ENCODE measurements at regions not wholly inside any gene's neighbourhood (a gene's known extent, or its start where the extent isn't known, plus 50 kb on each side); places are given as distances from the start of the nearest gene placed in this dataset.
"Not testable (repeated sequence)": the region's sequence is repeated elsewhere in the genome, so short reads cannot be mapped to it uniquely, and the experiment has no call there.

DNA sequence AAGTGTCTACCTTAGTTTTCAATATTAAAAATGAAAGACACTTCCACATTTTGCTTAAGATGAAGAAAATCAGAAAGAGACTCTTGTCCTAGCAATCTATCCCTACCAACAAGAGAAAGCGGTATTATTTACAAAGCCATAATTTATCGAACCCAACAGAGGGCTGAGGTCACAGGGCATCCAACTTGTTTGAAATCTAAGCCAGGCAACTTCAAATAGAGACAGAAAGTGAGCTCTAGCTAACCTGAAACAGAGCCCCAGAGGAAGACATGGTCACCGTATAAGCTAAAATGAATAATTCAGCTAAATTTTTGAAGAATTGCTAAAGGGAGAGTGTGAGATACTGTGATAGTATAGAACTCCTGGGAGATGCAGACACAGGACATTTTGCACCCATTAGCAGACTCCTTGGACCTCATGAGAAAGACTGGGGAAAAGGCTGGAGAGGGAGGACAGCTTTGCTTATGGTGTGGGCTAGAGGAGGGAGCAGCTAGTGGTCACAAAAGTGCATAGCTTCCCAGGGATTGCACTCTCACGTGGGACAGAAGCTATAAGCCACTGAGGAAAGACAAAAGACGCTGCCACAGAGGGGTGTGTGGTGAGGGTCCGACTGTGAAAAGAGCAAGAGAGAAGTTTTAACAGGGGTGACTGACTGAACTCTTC, 624.2 kb upstream of the GRIN3A start:
- no peak for DNase-seq

DNA sequence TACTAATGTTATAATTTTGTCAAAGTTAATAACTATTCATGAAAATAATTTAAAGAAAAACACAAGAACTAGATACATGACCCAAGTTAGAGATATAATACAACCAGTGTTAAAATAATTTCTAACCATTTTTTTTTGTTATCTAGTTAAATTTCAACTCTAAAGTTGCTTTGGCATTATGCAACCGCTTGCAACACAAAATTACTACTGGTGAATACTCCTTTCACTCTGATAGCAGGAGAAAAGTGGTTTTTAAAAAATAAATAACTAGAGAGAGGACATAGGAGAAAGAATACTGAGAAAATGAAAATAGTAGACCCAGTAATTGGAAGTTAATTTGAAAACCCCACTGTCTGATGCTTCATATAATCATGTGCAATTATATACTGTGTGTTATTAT, 622.4 kb upstream of the GRIN3A start:
- no peak for DNase-seq

DNA sequence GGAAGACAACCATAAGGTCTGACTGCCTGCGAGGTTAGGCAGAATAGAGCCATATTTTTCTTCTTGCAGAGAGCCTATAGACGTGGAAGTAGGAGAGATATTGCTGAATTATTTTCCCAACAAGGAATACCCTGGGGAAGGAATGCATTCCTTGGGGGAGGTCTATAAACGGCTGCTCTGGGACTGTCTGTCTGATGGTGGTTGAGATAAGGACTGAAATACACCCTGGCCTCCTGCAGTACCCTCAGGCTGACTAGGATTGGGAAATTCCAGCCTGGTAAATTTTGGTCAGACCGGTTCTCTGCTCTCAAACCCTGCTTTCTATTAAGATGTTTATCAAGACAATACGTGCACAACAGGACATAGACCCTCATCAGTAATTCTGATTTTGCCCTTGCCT, 617.5 kb upstream of the GRIN3A start:
- DNase-seq: no peak

DNA sequence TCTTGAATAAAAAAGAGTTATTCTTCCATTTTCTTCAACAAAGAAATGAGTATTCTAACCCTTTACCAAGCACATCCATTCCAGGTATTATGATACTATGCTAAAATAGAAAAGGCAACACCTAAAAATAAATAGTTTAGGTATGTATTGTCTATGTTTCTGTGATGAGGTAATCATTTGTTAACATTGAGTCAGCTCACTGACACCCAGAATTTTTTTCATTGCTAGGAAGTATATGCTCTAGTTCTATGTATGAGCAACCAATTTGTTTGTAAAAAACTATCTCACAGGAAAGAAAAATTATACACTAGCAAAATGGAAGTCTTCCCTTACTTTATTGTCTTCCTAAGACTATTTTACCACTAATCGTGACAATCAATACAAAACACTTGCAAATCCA, 615.6 kb upstream of the GRIN3A start:
- DNase-seq: no peak

DNA sequence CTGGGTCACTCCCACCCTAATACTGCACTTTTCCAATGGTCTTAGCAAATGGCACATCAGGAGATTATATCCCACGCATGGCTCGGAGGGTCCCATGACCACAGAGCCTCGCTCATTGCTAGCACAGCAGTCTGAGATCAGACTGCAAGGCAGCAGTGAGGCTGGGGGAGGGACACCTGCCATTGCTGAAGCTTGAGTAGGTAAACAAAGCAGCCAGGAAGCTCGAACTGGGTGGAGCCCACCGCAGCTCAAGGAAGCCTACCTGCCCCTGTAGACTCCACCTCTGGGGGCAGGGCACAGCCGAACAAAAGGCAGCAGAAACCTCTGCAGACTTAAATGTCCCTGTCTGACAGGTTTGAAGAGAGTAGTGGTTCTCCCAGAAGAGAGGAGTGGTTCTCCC, 599.0 kb upstream of the GRIN3A start:
- not testable (repeated sequence) for DNase-seq

DNA sequence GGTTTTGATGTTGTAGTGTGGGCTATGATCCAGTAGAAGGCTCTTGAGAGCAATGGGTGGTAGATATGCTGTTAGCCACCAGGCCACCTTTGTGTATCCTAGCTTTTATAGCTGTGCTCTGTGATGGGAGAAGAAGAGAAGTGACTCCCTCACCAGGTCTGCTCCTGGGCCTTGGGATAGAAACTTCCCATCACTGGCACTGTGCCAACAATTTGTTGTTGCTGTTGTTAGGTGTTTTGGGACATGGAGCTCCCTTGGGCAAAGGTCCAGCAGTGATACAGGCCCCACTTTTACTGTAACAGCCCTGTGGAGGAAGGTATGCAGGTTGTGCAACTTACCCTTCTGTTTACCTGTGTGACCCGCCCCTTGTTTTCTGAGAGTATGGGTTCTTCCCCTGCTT, 570.9 kb upstream of the GRIN3A start:
- DNase-seq: no peak

DNA sequence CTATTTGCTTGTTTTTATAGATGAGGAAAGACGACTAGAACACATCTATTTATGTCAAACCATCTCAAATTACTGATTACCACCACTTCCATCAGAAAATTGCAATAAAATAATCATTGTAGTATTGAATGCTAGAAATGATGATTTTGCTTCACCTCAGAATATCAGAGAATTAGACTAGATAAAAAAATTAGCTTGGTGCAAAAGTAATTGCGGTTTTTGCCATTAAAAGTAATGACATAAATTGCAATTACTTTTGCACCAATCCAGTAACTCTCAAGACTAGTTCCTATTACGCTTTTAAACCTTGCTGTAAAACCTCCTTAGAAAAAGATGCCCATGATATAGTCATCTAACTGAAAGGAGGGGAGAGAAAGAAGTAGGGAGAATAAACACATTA, 556.7 kb upstream of the GRIN3A start:
- no peak for DNase-seq

DNA sequence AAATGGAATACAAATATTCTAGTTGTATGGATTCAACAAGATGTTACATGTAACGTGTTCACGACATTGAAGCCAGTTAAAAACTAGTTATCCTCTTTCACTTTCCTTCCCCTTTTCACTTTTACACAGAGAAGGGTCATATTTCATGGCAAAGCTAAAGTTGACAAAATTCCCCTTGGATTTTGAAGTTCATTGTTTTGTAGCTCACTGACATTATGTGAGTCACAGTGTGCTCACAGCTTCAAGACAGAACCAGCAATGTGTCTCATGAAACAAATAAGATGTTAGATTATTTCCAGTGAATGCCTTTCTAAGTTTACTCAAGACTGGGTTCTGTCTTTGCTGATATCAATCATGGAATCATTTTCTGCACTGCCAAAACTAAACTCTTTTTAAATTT, 535.5 kb upstream of the GRIN3A start:
- DNase-seq: no peak

DNA sequence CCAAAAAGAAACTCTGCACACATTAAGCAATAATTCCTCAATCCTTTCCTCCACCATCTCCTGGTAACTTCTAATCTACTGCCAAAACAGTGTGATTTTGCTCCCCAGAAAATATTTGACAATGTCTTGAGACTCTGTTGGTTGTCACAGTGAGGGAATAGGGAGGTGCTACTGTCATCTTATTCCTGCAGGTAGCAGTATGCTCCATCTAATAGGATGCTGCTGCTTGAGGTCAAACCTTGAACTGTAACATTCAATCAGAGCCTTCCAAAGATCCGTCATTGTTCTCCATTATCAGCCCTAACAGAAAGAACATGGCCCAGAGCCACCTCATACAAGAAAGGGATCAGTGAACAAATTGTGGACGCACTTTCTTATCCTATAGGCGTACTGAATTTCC, 514.7 kb upstream of the GRIN3A start:
- no peak for DNase-seq

DNA sequence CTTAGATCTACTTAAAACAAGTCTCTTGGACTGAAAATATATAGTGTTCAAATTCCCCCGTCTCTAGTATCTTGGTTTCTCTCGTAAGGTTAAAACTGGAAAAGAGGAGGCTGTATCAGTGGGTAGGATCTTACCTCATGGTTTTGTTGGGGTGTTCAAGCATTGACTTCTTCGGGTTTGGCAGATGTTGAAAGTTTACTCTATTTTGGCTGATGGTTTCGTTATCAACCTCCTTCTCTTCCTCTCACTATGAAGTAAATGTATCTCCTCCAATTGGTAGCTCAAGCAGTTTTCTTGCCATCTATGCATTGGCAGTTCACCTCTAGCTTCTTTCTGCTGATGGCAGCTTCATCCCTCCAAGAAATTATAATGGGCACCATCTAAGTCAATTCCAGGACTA, 506.5 kb upstream of the GRIN3A start:
- no peak for DNase-seq

DNA sequence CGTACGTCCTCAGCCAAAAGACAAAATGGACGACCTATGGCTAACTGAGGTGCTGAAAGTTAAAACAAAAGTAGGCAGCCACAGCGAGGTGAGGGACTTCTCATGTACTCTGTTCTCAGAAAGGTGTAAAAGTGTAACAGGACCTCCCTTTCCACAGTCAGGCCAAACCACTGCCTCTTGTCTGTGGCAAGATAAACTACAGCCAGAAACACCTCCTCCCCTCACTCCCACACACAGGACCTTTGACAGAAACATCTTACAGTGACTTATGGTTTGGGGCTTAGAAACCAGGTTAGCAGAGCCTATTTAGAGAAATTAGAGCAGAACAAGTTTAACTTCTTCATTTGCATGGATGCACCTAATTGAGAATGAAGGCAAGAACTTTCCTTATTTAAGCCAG, 499.1 kb upstream of the GRIN3A start:
- no peak for DNase-seq

DNA sequence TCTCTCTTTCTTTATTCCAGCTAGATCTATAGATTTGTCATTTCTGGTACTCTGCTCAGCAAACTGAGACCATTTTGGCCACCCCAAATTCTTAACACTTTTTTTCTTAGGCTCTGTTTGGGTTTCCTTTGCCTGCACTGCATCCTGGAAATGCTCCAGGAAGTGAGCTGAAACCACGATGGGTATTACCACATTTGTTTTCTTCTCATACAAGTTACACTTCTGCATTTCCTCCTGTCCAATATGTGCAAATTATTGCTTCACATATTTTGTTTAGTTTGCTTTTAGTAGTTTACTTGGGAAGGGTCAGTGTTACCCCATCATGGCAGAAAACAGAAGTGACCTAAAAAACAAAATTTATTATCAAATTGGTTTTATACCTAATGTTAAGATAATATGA, 498.6 kb upstream of the GRIN3A start:
- DNase-seq: no peak

DNA sequence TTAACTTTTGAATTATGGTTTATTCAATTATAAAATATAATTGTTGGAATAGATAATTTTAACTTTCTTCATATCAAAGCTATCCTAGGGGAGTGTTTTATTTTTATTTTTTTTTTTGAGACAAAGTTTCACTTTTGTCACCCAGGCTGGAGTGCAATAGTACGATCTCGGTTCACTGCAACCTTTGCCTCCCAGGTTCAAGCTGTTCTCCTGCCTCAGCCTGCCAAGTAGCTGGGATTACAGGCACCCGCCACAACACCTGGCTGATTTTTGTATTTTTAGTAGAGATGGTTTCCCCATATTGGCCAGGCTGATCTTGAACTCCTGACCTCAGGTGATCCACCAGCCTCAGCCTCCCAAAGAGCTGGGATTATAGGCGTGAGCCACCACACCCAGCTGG, 489.0 kb upstream of the GRIN3A start:
- not testable (repeated sequence) for DNase-seq

DNA sequence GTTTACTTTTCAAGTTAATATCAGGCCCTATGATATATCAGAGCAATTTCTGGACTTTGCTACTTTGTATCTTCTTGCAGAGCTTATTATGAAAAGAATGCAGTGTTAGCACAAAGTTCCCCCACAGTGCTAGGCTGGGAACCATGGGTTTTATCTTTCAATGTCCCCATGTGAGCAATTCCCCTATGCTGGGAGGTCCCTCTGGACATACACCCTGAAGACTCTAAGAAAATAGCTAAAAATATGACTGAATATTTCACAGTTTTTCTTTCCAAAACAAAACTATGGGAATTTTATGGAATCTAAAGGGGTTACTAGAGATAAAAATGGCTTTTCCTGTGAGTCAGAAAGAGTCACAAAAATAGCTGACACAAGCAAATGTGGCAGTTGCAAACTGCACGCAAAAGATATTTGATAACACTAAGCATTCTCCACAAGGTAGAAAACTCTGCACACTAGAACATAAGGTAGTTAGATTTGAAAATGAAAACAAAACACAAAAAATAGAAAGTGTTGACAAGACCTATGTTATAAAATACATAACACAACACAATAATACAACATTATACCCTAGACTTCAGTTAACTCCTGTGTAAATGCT, 487.5 kb upstream of the GRIN3A start:
- DNase-seq: no peak

DNA sequence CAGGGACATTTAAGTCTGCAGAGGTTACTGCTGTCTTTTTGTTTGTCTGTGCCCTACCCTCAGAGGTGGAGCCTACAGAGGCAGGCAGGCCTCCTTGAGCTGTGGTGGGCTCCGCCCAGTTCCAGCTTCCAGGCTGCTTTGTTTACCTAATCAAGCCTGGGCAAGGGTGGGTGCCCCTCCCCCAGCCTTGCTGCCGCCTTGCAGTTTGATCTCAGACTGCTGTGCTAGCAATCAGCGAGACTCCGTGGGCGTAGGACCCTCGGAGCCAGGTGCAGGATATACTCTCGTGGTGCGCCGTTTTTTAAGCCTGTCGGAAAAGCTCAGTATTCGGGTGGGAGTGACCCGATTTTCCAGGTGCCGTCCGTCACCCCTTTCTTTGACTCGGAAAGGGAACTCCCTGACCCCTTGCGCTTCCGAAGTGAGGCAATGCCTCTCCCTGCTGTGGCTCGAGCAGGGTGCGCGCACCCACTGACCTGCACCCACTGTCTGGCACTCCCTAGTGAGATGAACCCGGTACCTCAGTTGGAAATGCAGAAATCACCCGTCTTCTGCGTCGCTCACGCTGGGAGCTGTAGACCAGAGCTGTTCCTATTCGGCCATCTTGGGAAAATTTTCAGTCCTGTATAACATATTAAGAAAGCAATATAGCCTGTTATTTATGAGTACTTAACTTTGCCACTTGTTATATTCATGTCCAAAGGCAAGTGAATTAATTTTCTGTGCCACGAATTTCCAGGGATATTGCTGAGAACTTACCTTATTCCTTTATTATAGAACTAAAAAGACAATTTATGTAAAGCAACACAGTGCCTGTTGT, 485.1 kb upstream of the GRIN3A start:
- DNase-seq: not testable (repeated sequence)

DNA sequence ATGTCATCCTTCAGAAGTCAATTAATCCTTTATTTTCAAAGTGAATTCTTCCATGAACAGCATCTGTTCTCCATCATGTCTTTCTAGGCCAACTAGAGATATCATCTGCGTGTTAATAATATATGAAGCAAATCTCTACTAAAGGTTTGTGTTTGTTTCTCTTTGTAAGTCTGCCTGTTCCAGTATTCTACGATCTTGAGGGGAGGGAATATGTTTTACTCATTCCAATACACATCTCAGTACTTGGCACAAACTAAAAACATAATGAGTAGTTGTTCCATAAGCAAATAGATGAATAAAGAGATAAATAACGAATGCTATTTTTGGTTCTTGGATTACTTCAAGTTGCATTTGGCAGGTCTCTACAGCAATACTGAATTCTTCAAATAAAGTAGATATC, 470.7 kb upstream of the GRIN3A start:
- DNase-seq: no peak

DNA sequence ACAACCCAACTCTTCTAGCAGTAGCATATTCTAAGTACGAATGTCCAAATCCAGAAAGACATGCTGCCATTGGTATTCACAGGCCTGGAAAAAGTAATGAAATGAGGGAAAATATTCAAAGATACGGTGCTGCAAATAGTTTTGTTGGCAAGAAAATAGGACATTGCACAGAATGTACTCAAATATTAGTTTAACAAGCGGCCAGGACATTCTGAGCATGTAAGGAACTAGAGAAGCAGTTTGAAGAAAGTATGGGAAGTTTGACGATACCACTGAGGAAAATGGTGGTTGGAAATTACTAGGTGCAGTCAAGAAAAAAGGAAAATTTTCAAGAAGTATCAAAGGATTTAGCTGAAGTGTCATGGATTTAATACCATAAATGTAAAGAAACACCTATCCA, 468.0 kb upstream of the GRIN3A start:
- DNase-seq: no peak

DNA sequence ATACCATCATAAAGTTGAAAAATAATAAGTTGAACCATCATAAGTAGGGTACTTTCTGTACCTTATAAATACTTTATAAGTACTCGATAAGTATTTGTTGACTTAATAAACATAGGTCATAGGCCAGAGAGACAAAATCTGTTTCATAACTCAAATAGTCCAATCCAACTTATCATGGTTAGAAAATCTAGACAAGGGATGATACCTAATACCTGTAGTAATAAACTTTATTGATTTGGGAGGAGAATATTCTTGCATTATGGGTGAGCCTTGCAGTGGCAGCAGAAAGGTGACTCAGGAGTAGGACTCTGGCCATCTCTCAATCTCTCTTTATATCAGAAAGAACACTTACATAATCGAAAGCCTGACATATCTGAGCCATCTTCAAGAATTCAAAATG, 466.8 kb upstream of the GRIN3A start:
- DNase-seq: no peak

DNA sequence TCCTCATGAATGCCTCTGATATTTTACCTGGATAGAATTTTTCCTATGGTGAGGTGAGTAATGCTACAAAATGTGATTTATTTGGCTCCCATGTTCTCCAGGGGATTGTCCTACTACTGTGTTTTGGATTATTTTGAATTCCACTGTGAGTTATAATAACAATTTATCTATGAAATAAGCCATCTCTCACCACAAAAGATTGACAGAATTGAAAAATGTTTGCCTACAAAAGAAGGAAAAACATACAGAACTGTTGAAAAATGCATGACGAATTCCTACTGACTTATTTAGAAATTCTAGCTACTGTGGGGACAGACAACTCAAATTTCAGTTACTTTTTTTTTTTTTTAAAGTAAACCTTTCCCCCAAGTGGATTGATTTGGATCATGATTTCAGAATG, 463.7 kb upstream of the GRIN3A start:
- DNase-seq: no peak

DNA sequence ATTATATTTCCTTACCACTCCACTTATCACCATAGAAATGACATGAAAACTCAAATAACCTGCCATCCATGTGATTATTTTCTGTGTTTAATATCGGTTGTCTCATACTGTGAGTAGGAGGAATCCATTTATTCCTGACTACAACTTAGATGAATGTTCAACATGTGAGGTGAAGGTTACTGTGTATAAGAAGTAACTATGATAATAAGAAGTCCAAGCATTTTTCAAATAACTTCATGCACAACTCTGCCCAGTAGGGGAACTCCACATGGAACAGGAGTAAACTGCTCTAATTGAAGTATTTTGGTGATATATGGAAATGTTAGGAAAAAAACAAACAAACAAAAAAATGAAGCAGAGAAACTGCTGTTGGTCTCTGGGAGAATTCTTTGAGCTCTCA, 447.5 kb upstream of the GRIN3A start:
- no peak for DNase-seq

DNA sequence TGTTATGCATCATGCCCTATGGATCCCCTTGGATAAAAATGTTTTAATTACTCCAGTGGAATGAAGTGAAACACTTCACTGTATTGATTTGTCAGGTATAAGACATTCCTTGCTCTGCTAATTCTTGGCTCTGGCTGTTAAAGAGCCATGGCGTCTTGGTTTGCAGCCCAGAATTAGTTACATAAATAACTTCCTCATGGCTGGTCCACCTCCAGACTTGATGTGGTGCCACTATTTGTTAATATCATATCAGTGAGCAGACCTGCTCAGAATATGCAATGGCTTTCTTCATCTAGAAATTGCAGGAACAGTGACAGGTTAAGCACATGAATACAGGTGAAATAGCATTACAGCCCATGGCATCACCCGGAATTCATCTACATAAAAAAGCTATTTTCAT, 446.9 kb upstream of the GRIN3A start:
- no peak for DNase-seq

DNA sequence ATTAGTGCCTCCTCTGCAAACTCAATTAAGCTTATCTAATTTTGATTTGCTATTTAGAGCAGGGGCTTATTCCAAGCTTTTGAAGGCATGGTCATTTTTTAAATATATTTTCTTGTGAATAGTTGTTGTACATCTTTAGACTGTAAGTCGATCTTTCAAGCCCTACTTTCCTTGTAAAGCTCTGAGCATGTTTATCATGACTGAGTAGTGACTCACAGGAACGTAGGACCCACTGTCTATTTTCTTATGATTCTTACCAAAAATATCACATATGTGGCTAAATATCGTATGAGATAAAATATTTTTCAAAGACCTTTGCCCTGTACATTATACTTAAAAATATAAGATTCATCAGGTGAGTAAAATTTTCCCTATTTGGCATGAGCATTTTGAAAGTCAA, 440.4 kb upstream of the GRIN3A start:
- DNase-seq: no peak

DNA sequence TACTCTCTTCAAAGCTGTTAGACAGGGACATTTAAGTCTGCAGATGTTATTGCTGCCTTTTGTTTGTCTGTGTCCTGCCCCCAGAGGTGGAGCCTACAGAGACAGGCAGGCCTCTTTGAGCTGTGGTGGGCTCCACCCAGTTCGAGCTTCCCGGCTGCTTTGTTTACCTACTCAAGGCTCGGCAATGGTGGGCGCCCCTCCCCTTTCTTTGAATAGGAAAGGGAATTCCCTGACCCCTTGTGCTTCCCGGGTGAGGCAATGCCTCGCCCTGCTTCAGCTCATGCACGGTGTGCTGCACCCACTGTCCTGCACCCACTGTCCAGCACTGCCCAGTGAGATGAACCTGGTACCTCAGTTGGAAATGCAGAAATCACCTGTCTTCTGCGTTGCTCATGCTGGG, 435.8 kb upstream of the GRIN3A start:
- DNase-seq: not testable (repeated sequence)

DNA sequence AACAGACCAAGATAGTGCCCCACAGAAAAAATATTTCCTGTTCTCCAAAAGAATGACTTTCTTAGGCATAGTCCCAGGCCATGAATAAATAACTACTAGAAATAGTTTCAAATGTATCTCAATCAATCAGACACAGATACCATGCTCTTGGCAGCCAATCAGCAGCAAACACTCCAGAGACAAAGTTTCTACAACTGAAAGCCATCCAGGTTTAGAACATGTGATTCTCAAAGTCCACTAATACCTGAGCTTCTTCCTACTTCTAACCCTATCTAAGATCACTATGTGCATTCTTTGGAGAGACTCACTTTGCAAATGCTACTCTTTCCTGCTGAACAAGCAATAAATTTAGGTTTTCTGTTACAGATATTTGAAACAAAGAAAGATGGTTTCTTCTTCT, 425.8 kb upstream of the GRIN3A start:
- DNase-seq: no peak
